Smooth muscle cell (in vitro differentiated cells): ENCODE measurements at regions not wholly inside any gene's neighbourhood (a gene's known extent, or its start where the extent isn't known, plus 50 kb on each side); places are given as distances from the start of the nearest gene placed in this dataset.

Experiments
- DNase-seq: peaks from one replicate; lab custom pipeline; 2025; ENCODE audit not compliant: unreplicated experiment; lab: John Stamatoyannopoulos, UW
- H2AFZ ChIP-seq: fragments of 200-600 bp; sonication (generic); 2 replicates; pipeline ENCODE4 v1.6.0; 2016; ENCODE audit warnings: antibody characterized with exemption, low read depth, mild to moderate bottlenecking
- H3F3A ChIP-seq: fragments of 200-600 bp; sonication (generic); 2 replicates; pipeline ENCODE4 v1.6.0; 2017; ENCODE audit warnings: antibody characterized with exemption, low read depth
- H3K27ac ChIP-seq: fragments of 200-600 bp; sonication (generic); 2 replicates; pipeline ENCODE4 v1.5.1; 2016; ENCODE audit warnings: low read depth, mild to moderate bottlenecking
- H3K27me3 ChIP-seq: fragments of 200-600 bp; sonication (generic); 2 replicates; pipeline ENCODE4 v1.6.1; 2016; ENCODE audit warnings: low read depth, mild to moderate bottlenecking
- H3K36me3 ChIP-seq: fragments of 200-600 bp; sonication (generic); 2 replicates; pipeline ENCODE4 v1.5.1; 2016; ENCODE audit warnings: low read depth
- H3K4me1 ChIP-seq: fragments of 200-600 bp; sonication (generic); 2 replicates; pipeline ENCODE4 v1.5.1; 2016; ENCODE audit warnings: low read depth
- H3K4me2 ChIP-seq: fragments of 200-600 bp; sonication (generic); 2 replicates; pipeline ENCODE4 v1.6.0; 2016; ENCODE audit warnings: mild to moderate bottlenecking
- H3K4me3 ChIP-seq: fragments of 200-600 bp; sonication (generic); 2 replicates; pipeline ENCODE4 v1.5.1; 2016; ENCODE audit warnings: mild to moderate bottlenecking
- H3K79me2 ChIP-seq: fragments of 200-600 bp; sonication (generic); 2 replicates; pipeline ENCODE4 v1.6.0; 2016; ENCODE audit warnings: low read depth, mild to moderate bottlenecking
- H3K9ac ChIP-seq: fragments of 200-600 bp; sonication (generic); 2 replicates; pipeline ENCODE4 v1.6.0; 2016; ENCODE audit warnings: low read depth
- H3K9me3 ChIP-seq: fragments of 200-600 bp; sonication (generic); replicated peaks from 2 replicates; pipeline ENCODE4 v1.5.1; 2016; ENCODE audit warnings: low read depth
- H4K20me1 ChIP-seq: fragments of 200-600 bp; sonication (generic); 2 replicates; pipeline ENCODE4 v1.6.0; 2016; ENCODE audit warnings: low read depth
- WGBS: methylation state at CpG from one replicate; pipeline ENCODE4 v1.1.7; 2016; ENCODE audit warnings: low lambda C conversion rate; 5-methylcytosine and 5-hydroxymethylcytosine counted together
- TF ChIP-seq, protein P1 (sequence below): fragments of 200-600 bp; sonication (generic); IDR thresholded peaks from 2 replicates; pipeline ENCODE4 v1.5.1; 2017; ENCODE audit warnings: borderline replicate concordance, mild to moderate bottlenecking, antibody characterized with exemption; ENCODE audit not compliant: insufficient read depth, poor library complexity, severe bottlenecking

- Histone ChIP-seq H2AFZ (no peak overlapping the region), H3K4me3 (no peak overlapping the region), H3K79me2 (no peaks in the 10 kb centered on the region), H3K4me1 (no peaks in the 10 kb centered on the region), H3K9ac (no peak overlapping the region), H4K20me1 (no peaks in the 10 kb centered on the region), H3K27me3 (no peaks in the 10 kb centered on the region), H3K9me3 (no peaks in the 10 kb centered on the region), H3K4me2 (no peak overlapping the region), H3K27ac (no peak overlapping the region), H3K36me3 (no peaks in the 10 kb centered on the region), H3F3A (no peaks in the 10 kb centered on the region)
- TF ChIP-seq, protein P1, sequence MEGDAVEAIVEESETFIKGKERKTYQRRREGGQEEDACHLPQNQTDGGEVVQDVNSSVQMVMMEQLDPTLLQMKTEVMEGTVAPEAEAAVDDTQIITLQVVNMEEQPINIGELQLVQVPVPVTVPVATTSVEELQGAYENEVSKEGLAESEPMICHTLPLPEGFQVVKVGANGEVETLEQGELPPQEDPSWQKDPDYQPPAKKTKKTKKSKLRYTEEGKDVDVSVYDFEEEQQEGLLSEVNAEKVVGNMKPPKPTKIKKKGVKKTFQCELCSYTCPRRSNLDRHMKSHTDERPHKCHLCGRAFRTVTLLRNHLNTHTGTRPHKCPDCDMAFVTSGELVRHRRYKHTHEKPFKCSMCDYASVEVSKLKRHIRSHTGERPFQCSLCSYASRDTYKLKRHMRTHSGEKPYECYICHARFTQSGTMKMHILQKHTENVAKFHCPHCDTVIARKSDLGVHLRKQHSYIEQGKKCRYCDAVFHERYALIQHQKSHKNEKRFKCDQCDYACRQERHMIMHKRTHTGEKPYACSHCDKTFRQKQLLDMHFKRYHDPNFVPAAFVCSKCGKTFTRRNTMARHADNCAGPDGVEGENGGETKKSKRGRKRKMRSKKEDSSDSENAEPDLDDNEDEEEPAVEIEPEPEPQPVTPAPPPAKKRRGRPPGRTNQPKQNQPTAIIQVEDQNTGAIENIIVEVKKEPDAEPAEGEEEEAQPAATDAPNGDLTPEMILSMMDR = no peak
- WGBS = 90% methylated on average over 6 of the region's 6 CpGs
- DNase-seq = no peak
Observed at GRCh38 chr10:42997151-42997848, 79.6 kb upstream of the RET start.

DNA sequence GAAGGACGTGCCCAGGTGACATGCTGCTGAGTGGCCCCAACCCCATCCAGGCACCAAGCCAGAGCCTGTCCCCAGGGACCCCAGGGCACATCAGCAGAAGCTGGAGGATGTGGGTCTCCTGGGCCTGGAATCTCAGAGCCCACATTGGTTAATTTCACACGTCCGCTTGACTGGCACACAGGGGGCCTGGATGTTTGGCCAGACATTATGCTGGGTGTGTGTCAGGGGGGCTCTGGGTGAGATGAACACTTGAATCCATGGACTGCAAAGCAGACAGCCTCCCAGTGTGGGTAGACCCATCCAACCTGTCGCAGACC is 79.1 kb upstream of the RET start:
- TF ChIP-seq, protein P1 = no peak
- H3K27me3 ChIP-seq = no peaks in the 10 kb centered on the region
- H3K27ac ChIP-seq = no peak overlapping the region
- no peaks in the 10 kb centered on the region for H4K20me1 ChIP-seq
- H3K9ac ChIP-seq = no peak overlapping the region
- H3K4me1 ChIP-seq = no peaks in the 10 kb centered on the region
- H3K4me3 ChIP-seq = no peak overlapping the region
- 95% methylated on average over 4 of the region's 4 CpGs for WGBS
- no peaks in the 10 kb centered on the region for H3K79me2 ChIP-seq
- DNase-seq = no peak
- H3F3A ChIP-seq = no peaks in the 10 kb centered on the region
- no peak overlapping the region for H2AFZ ChIP-seq
- no peak overlapping the region for H3K4me2 ChIP-seq
- H3K9me3 ChIP-seq = no peaks in the 10 kb centered on the region
- H3K36me3 ChIP-seq = no peaks in the 10 kb centered on the region

DNA sequence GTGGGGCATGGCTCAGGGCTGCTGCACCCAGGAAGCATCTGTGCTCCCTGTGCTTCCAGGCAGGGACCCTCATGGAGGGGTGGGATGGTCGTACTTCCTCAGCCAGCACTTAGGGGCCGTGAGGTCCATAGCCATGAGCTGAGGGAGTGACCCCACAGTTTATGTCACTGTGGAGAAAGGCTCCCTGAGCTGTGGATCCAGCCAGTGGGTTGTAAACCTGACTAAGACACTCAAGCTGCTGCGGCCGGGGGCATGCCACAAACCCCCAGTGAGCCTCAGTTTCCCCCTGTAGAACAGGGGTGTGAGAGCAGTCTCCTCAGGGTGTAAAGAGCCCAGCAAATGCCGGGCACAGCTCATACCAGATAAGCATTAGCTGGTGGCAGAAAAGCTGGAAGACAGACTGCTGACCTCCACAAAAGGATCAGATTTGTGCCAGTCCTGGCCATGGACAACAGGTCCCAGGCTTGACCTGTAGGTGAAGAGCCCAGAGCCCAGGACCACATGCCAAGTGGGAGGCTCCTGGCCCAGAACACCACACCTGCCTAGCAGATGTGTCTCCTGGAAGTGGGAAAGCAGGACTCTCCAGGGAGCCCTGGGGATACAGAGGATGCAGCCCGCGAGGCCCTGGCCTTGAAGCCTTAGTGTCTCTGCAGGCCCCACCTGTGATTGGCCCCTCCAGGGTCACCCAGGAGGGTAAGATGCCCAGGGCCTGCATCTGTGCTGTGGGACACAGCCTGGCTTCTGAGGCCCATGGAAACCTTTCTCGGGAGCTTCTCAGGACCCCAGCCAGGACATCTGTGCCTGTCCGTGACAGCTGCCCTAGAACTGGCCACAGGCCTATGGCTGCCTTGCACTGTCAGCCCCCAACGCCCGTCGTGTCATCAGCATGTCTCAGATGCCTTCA is 78.1 kb upstream of the RET start:
- no peak for DNase-seq
- 91% methylated on average over 12 of the region's 12 CpGs for WGBS
- Histone ChIP-seq H3K4me1 (no peaks in the 10 kb centered on the region), H3K4me3 (no peak overlapping the region), H2AFZ (no peak overlapping the region), H3K36me3 (no peaks in the 10 kb centered on the region), H3F3A (no peaks in the 10 kb centered on the region), H3K79me2 (no peaks in the 10 kb centered on the region), H4K20me1 (no peaks in the 10 kb centered on the region), H3K27ac (no peak overlapping the region), H3K9me3 (no peaks in the 10 kb centered on the region), H3K9ac (no peak overlapping the region), H3K4me2 (no peak overlapping the region), H3K27me3 (no peaks in the 10 kb centered on the region)
- TF ChIP-seq, protein P1 = no peak
